ENCODE measurements at regions not wholly inside any gene's neighbourhood (a gene's known extent, or its start where the extent isn't known, plus 50 kb on each side); places are given as distances from the start of the nearest gene placed in this dataset.

GRCh38 chr11:104582431-104582830 lies 315.8 kb downstream of the CASP12 start:
- DNase-seq: no peak

GRCh38 chr11:104581246-104581980 lies 316.8 kb downstream of the CASP12 start:
- DNase-seq: no peak

- no peak for DNase-seq
These were observed 324.7 kb downstream of the CASP12 start for GRCh38 chr11:104573441-104573990.

DNA sequence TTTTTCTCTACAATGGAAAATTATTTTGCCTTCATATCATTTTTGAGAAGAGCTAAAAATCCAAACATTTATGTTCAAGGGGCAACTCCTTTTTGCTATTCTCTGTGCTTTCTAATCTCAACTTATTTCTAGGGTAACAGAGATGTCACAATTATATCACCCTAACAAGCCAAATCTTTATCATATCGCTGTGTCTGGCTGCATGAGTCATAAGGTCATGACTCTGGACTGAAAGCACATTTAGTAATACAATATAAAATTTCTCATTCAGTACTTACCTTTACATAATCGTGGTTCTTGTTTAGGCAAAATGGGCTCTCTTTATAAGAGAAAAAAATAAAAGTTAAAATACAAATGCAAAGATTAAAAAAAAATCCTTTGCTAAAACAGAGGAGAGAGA lies 326.0 kb downstream of the CASP12 start:
- no peak for DNase-seq

DNA sequence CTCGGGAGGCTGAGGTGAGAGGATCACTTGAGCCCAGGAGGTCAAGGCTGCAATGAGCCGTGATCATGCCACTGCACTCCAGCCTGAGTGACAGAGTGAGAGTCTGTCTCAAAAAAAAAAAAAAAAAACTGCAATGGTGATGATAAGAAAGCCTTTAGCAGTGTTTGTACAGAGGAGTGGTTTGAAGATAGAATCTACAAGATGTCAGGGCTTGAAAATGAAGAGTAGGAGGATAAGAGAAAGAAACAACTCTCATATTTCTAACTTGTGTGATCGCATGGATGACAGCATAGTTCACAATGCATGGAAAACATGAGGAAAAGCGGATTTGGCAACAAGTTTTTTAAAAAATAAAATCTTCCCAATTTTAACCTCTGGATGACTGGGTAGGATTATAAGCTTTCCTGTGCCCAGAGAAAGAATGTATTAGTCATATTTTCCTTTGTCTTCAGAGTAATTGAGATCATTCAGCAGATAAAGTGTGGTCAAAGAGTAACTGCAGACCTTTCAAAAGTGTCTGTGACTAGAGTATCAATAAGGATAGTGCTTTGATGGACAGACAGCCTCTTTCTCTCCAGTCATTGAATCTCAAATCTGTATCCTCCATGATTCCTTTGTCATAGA lies 328.1 kb downstream of the CASP12 start:
- DNase-seq: no peak

GRCh38 chr11:104565583-104565961 lies 332.7 kb downstream of the CASP12 start:
- DNase-seq: no peak

- DNase-seq: no peak
These were observed 333.2 kb downstream of the CASP12 start for GRCh38 chr11:104564921-104565582.

GRCh38 chr11:104556606-104557301 lies 341.5 kb downstream of the CASP12 start:
- no peak for DNase-seq

DNA sequence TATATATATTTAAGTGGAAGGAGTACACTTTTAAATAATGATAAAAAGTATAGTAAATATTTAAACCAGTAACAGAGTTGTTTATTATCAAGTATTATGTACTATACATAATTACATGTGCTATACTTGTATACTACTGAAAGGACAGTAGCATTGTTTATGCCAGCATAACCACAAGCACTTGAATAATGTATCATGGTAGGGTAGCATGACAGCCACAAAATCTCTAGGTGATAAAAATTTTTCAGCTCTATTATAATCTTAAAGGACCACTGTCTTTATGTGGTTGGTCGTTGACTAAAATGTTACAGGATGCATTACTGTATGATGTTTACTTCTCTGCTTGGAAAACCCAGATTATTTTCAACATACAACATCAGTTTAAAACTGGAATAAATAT lies 349.2 kb downstream of the CASP12 start:
- DNase-seq: no peak

- no peak for DNase-seq
These were observed 350.1 kb downstream of the CASP12 start for GRCh38 chr11:104547996-104548661.

DNA sequence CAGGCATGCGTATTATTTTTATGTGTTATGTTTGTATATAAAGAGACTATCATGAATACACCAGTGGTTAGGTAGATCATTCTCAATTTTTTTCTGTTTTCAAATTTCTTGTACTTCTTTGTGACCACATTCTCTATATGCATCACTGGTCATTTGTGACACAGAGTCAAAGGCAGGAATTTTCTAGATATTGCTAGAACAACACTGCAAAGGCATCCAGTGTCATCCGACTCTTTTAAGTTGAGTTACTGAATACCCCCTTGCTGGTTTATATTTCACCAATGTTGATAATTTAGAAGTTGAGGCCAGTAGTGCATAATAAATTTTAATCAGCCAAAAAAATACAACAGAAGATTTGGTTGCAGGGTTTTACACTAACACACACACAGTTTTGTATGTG lies 351.8 kb downstream of the CASP12 start:
- no peak for DNase-seq

DNA sequence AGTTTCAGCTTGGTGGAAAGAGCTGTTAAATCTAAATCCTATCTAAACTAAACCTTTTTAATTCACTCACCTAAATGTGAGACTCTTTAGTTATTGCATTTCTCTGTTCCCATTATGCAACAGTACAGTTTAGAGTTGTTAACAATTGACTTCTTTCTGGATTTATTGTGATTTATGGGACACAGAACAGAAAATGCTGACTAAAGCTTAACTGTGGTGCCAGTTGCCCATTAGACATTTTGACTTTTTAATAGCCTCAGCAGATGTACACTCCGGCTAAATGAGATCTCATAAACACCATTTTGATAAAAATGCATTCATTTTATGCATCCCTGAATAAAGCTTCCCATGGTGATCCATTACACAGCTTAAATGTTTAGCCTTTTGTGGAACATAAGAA lies 356.6 kb downstream of the CASP12 start:
- DNase-seq: peak; percentile 2

- DNase-seq: no peak
These were observed 359.9 kb downstream of the CASP12 start for GRCh38 chr11:104538313-104538712.

DNA sequence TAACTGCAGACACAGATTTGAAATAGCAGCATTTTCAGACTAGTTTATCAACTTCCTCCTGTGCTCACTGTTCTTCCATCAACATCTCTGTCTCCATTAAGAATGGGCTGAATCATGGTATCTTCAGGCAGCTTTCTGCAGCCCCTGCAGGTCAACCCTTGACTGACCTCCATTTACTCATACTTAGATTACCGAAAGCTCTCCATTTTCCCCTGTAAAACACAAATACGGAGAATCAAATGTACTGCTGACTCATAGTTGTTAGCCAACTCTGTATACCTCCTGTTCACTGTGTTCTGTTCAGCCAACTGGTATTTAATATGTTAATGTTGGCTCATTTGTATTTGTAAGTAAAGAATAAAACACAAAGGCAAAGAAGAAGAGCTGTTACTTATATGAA lies 364.0 kb downstream of the CASP12 start:
- no peak for DNase-seq

DNA sequence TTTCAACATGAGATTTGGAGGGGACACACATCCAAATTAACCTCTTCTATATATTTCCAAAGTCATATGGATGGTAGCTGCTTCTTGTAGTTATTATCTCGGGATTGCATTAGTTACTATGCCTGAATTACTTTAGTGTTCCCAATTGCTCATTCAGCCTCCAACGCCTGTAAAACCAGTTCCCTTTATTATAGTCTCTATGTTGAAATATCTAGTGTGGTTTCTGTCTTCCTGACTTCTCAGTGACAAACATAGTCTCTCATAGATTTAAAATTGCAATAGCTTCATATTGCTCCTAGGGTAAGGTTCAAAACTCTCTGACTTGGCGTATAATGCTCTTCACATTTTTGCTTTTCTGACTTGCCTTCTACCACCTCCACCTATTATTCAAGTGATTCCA lies 366.4 kb downstream of the CASP12 start:
- DNase-seq: no peak

GRCh38 chr11:104531075-104531474 lies 367.1 kb upstream of the PDGFD start:
- DNase-seq: no peak

DNA sequence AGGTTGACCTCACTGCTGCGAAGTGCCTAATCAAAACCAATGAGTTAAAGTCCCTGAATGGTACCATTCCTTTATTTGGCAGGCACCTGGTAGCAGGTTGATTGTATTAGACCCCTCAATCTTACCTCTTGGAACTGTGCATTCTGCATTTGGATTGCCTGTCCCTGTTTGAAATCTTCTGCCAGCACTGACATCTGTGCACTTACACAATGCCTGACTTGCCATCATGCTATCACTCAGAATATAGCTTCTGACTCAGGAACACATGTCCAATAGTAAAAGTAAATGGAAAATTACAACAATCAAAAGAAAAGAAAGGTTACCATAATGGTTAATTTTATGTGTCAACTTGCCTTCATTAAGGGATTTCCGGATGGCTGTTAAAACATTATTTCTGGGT lies 366.0 kb upstream of the PDGFD start:
- DNase-seq: peak; percentile 1

DNA sequence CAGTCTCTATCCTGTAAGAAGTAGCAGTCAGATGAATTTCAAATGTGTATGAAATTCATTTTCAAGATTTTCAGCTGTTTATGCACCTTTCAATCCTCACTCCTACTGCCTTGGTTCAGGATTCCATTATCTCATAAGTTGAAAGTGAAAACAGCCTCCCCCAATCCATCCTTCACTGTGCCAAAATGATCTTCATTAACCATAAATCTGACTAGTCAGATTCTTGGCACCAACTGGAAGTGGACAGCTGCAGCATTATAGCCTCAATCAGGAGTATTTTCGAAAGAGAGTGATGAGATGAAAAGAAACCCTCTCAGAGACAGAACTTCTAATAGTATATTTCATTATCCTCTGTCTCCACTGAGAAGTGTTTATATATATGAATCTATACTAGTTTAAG lies 365.3 kb upstream of the PDGFD start:
- peak; percentile 48 for DNase-seq

DNA sequence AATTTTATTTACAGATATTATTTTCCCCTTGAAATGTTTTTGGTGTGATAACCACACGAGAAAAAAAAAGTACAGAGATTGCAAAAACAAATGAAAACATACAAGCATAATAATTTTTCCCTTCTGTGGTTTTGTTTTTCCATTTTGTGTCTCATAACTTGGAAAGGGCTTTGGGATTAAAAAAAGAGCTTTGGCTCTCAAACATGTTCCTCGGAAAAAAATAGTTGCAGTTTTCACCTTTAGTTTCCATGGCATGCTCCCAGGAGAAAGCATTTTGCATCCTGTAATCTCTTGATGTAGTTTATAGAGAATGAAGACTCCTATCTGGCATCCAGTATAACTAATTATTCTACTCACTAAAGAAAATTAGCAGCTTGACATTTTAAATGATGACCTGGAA lies 362.1 kb upstream of the PDGFD start:
- DNase-seq: no peak

DNA sequence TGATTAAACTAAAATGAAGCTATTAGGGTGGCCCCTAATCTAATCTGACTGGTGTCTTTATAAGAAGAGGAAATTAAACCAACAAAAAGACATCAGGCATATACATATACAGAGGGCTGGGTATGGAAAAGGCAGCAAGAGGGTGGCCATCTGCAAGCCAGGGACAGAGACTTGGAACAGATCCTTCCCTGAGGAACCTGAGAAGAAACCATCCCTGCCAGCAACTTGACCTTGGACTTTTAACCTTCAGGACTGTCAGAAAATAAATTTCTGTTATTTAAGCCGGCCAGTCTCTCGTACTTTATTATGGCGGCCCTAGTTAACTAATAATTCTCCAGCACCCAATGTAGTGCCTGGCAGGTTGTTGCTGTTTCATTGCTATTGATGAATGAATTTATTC lies 361.5 kb upstream of the PDGFD start:
- no peak for DNase-seq

DNA sequence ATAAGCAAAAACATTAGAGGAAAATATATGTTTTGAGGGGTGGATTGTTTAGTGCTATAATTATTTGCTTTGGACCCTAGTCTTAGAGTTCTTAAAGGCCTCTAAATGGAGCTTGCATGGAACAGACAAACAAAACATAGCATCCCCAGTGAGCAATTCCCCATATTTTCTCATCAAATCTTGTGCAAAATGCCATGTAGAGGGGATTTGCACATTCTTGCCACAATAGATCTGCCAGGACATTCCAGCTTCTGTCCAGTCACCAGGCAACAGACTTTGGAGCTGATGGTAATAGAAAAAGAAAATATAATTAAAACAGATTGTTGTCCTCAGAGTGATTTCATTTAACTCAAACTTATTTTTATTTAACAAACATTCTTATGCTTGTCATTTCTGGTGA lies 360.3 kb upstream of the PDGFD start:
- DNase-seq: no peak

GRCh38 chr11:104523611-104524010 lies 359.7 kb upstream of the PDGFD start:
- no peak for DNase-seq

DNA sequence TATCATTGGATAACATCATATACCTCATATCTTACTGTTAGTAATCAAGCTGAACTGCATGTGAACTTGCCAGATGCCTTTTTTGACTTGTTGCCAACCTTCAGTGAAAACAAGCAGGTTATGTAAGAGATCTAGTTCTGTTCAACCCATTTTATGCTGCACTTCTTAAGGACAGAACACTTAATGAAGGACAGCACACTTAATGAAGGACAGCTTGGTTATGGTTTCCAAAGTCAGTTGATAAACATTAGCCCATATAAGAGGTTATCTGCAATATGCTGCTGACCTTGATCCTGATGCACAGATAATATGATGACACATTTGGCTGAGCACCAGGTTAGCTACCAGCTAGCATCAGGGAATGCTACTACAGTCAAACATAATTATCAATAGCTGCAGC lies 358.7 kb upstream of the PDGFD start:
- peak; percentile 67 for DNase-seq
